ENCODE measurements at regions not wholly inside any gene's neighbourhood (a gene's known extent, or its start where the extent isn't known, plus 50 kb on each side); places are given as distances from the start of the nearest gene placed in this dataset.

- H2BK5ac ChIP-seq (ENCODE audit: low read depth, low read length), result no peak overlapping the region
- H3K4me2 ChIP-seq (ENCODE audit: insufficient read depth in 1 of 2, low read depth in 2 of 2, low read length in 2 of 2), result no peak overlapping the region
- H3K79me1 ChIP-seq (ENCODE audit: low read depth, low read length), result no peaks in the 10 kb centered on the region
- H3K56ac ChIP-seq (replicated peaks; ENCODE audit: insufficient read length, low read depth, low read length), result no peak overlapping the region
- no peak overlapping the region for H2AK5ac ChIP-seq (ENCODE audit: low read depth, low read length)
- no peak overlapping the region for H3K4ac ChIP-seq (replicated peaks; ENCODE audit: insufficient read length, low read depth, low read length)
- no peak overlapping the region for H2BK120ac ChIP-seq (replicated peaks; ENCODE audit: low read depth, low read length)
- no peak overlapping the region for H3K4me3 ChIP-seq (ENCODE audit: extremely low read depth in 1 of 4, insufficient read depth in 2 of 4, low read depth in 3 of 4, low read length in 4 of 4)
- H3K4me1 ChIP-seq (replicated peaks in 1 of 4; ENCODE audit: control insufficient read depth in 3 of 4, insufficient read depth in 4 of 4, low read length in 3 of 4), result peaks cover 0 to 10% (median 3%) of the 10 kb centered on the region in 4 experiments; a peak in 4 of 7 replicates
- no peak overlapping the region for H3K14ac ChIP-seq (ENCODE audit: insufficient read length)
- H4K5ac ChIP-seq (ENCODE audit: insufficient read length, low read depth, low read length), result no peak overlapping the region
- H3K36me3 ChIP-seq (ENCODE audit: control insufficient read depth in 2 of 4, insufficient read depth in 4 of 4, low read length in 3 of 4), result no peaks in the 10 kb centered on the region
- H4K91ac ChIP-seq (replicated peaks; ENCODE audit: insufficient read length, low read length), result no peak overlapping the region
- H4K8ac ChIP-seq (ENCODE audit: extremely low read depth, insufficient read depth, low read length), result no peak overlapping the region
- no peak overlapping the region for H2AFZ ChIP-seq (ENCODE audit: low read length)
- no peak for TF ChIP-seq USF2 (IDR thresholded peaks at IDR 0.05; ENCODE audit: low read length)
- TF ChIP-seq ASH2L (IDR thresholded peaks at IDR 0.05; ENCODE audit: low read length), result no peak
- no peak for TF ChIP-seq POLR2AphosphoS5 (IDR thresholded peaks at IDR 0.05; ENCODE audit: low read depth, low read length)
- TF ChIP-seq SP2 (IDR thresholded peaks at IDR 0.05; ENCODE audit: low read length), result no peak
- no peak for TF ChIP-seq ATF3 (IDR thresholded peaks at IDR 0.05; ENCODE audit: insufficient read depth, low read depth, low read length)
- no peaks in the 10 kb centered on the region for H3K23me2 ChIP-seq (ENCODE audit: low read depth, low read length)
- no peaks in the 10 kb centered on the region for H3K79me2 ChIP-seq (ENCODE audit: control insufficient read depth in 1 of 2, insufficient read depth in 2 of 2, low read length in 2 of 2)
- no peak for FAIRE-seq
- no peaks in the 10 kb centered on the region for H3K9me3 ChIP-seq (ENCODE audit: insufficient read depth in 2 of 2, low read depth in 1 of 2, low read length in 1 of 2)
- ChIA-PET CTCF (ENCODE audit: partially characterized antibody) (interaction anchor here (1.0 kb wide), 1 partner anchor 12 kb away, joined by 3 read pairs; no protein-coding TSS in a partner anchor), POLR2A (ENCODE audit: partially characterized antibody) (no interaction called here)
- no peak overlapping the region for H3K27ac ChIP-seq (ENCODE audit: low read depth, low read length)
- no peak overlapping the region for H3K18ac ChIP-seq (ENCODE audit: extremely low read depth, low read length)
- H2BK12ac ChIP-seq (ENCODE audit: low read depth, low read length), result no peak overlapping the region
- no peak overlapping the region for H3K9ac ChIP-seq (replicated peaks in 1 of 4; ENCODE audit: extremely low read depth in 1 of 4, low read depth in 3 of 4, low read length in 3 of 4)
- no peaks in the 10 kb centered on the region for H4K20me1 ChIP-seq (replicated peaks in 1 of 2; ENCODE audit: control insufficient read depth in 1 of 2, insufficient read depth in 2 of 2, low read length in 2 of 2)
- no peaks in the 10 kb centered on the region for H3K27me3 ChIP-seq (replicated peaks in 1 of 4; ENCODE audit: control insufficient read depth in 3 of 4, extremely low read depth in 1 of 4, insufficient read depth in 3 of 4, low read length in 3 of 4)
- no peak overlapping the region for H3K23ac ChIP-seq (ENCODE audit: insufficient read length)
- no peak overlapping the region for H2BK20ac ChIP-seq (ENCODE audit: low read length)
- H2BK15ac ChIP-seq (ENCODE audit: low read length), result no peak overlapping the region
- DNase-seq (ENCODE audit: low read depth in 1 of 2, low spot score in 2 of 2), result no peak
- WGBS, 2 experiments (ENCODE audit: extremely low coverage in 1 of 2, insufficient coverage in 1 of 2, insufficient read length in 1 of 2, insufficient replicate concordance in 2 of 2, low coverage in 1 of 2, low lambda C conversion rate in 2 of 2, missing lambda C conversion rate in 1 of 2), result 79% methylated on average over 6 of the region's 6 CpGs; no CpG with 5 or more reads in 1 of the 2 experiments
Measured at GRCh38 chr10:35928748-35929147, 286.7 kb upstream of the FZD8 start.
